HCT116 (cell line): ENCODE measurements at regions not wholly inside any gene's neighbourhood (a gene's known extent, or its start where the extent isn't known, plus 50 kb on each side); places are given as distances from the start of the nearest gene placed in this dataset.

ENCODE experiments used
- ATAC-seq: fragments of 200-7000 bp; cut with Tn5 transposase; 2 replicates; pipeline ENCODE4 v1.9.1; 2020; ENCODE audit warnings: mild to moderate bottlenecking, moderate library complexity
- BruUV-seq: library from RNA; stranded (reverse); fragments of 400-500 nt; replicated peaks from 2 replicates; lab custom pipeline; 2021; lab: Mats Ljungman, UMichigan
- CTCF ChIA-PET: fragments of 300-600 bp; sonication (Branson Sonifier 250); formaldehyde crosslinking; loops from one replicate; lab custom pipeline; 2021; ENCODE audit warnings: antibody characterized with exemption; lab: Charles Lee
- POLR2A ChIA-PET: fragments of 300-600, 350-600 bp; sonication (Branson Sonifier 250); formaldehyde crosslinking; loops from one replicate; lab custom pipeline; 2021; ENCODE audit warnings: antibody characterized with exemption; lab: Charles Lee
- RAD21 ChIA-PET, 2 experiments: fragments of 300-600 bp; sonication (Branson Sonifier 250); formaldehyde crosslinking; loops; one replicate each; lab custom pipeline; 2023; ENCODE audit warnings: low total read pairs in 2 of 2; ENCODE audit not compliant: uncharacterized antibody in 2 of 2, unreplicated experiment in 2 of 2, low non-redundant PET in 1 of 2; lab: Charles Lee
- DNase-seq: peaks from one replicate; pipeline ENCODE4 v3.0.0-alpha.2; 2010; ENCODE audit warnings: low read depth, low spot score
- H2AFZ ChIP-seq: fragments of 200-600 bp; shearing (Covaris generic), sonication (generic); 2 replicates; pipeline ENCODE4 v1.6.1; 2017; ENCODE audit warnings: low read depth, mixed run types, mixed read lengths, antibody characterized with exemption, low read length; ENCODE audit not compliant: poor library complexity, severe bottlenecking
- H3K27ac ChIP-seq: 2 replicates; pipeline ENCODE4 v1.5.1; 2012; ENCODE audit warnings: low read depth, low read length
- H3K27me3 ChIP-seq: fragments of 200-600 bp; sonication (generic); 2 replicates; pipeline ENCODE4 v1.6.1; 2016; ENCODE audit warnings: mixed run types, low read length, mixed read lengths; ENCODE audit not compliant: insufficient read depth
- H3K36me3 ChIP-seq, 2 experiments: fragments of 200-500 bp in 1 of 2; fragments of 200-600 bp in 1 of 2; sonication (Bioruptor generic) in 1 of 2; sonication (generic) in 1 of 2; 2 replicates each; pipeline versions ENCODE4 v1.5.1 to v1.6.1; 2014 to 2016; ENCODE audit warnings: low read length in 2 of 2, inconsistent platforms in 1 of 2, mixed read lengths in 1 of 2, mixed run types in 1 of 2; ENCODE audit not compliant: insufficient read depth in 2 of 2, control insufficient read depth in 1 of 2
- H3K4me1 ChIP-seq, 2 experiments: fragments of 200-600 bp in 1 of 2; sonication (generic) in 1 of 2; 2 replicates each; pipeline versions ENCODE4 v1.5.1 to v1.6.1; 2012 to 2017; ENCODE audit warnings: low read length in 2 of 2, inconsistent platforms in 1 of 2, mild to moderate bottlenecking in 1 of 2, mixed read lengths in 1 of 2, mixed run types in 1 of 2, moderate library complexity in 1 of 2; ENCODE audit not compliant: insufficient read depth in 2 of 2, control insufficient read depth in 1 of 2
- H3K4me2 ChIP-seq: fragments of 200-600 bp; sonication (generic); 2 replicates; pipeline ENCODE4 v1.6.1; 2017; ENCODE audit warnings: mixed run types, low read length, mixed read lengths
- H3K4me3 ChIP-seq, 2 experiments: fragments of 200-600 bp in 1 of 2; sonication (generic) in 1 of 2; replicated peaks in 1 of 2; 2 replicates each; pipeline ENCODE4 v1.5.1; 2011 to 2016; ENCODE audit warnings: low read length in 2 of 2, control low read depth in 1 of 2, low read depth in 1 of 2, mild to moderate bottlenecking in 1 of 2, mixed read lengths in 1 of 2, mixed run types in 1 of 2
- H3K79me2 ChIP-seq: fragments of 200-600 bp; sonication (generic); 2 replicates; pipeline ENCODE4 v1.6.1; 2017; ENCODE audit warnings: mild to moderate bottlenecking, mixed run types, low read length, moderate library complexity, mixed read lengths; ENCODE audit not compliant: insufficient read depth
- H3K9ac ChIP-seq: fragments of 200-600 bp; sonication (generic); 2 replicates; pipeline ENCODE4 v1.6.1; 2016; ENCODE audit warnings: low read length, mixed read lengths
- H3K9me2 ChIP-seq: fragments of 200-600 bp; sonication (generic), shearing (Covaris generic); 2 replicates; pipeline ENCODE4 v1.6.1; 2017; ENCODE audit warnings: mixed run types, mild to moderate bottlenecking, moderate library complexity; ENCODE audit not compliant: insufficient read depth
- H3K9me3 ChIP-seq, 2 experiments: fragments of 200-500 bp in 1 of 2; fragments of 200-600 bp in 1 of 2; sonication (Bioruptor generic) in 1 of 2; sonication (generic) in 1 of 2; 2 replicates each; pipeline ENCODE4 v1.6.1; 2014 to 2017; ENCODE audit warnings: low read length in 2 of 2, mixed read lengths in 2 of 2, inconsistent platforms in 1 of 2, low read depth in 1 of 2, mild to moderate bottlenecking in 1 of 2, mixed run types in 1 of 2, moderate library complexity in 1 of 2; ENCODE audit not compliant: control insufficient read depth in 1 of 2, insufficient read depth in 1 of 2
- H4K20me1 ChIP-seq: fragments of 200-600 bp; sonication (generic), shearing (Covaris generic); 2 replicates; pipeline ENCODE4 v1.6.1; 2017; ENCODE audit warnings: mixed run types, mild to moderate bottlenecking, moderate library complexity; ENCODE audit not compliant: insufficient read depth
- CBX3 ChIP-seq: IDR thresholded peaks from 2 replicates; pipeline ENCODE4 v1.6.1; 2012; ENCODE audit warnings: low read depth
- EGR1 ChIP-seq: IDR thresholded peaks from 2 replicates; pipeline ENCODE4 v1.6.1; 2012; ENCODE audit warnings: low read depth
- ELF1 ChIP-seq: IDR thresholded peaks from 2 replicates; pipeline ENCODE4 v1.6.1; 2012; ENCODE audit warnings: low read depth, borderline replicate concordance
- EZH2phosphoT487 ChIP-seq: fragments of 200-600 bp; IDR thresholded peaks from 2 replicates; pipeline ENCODE4 v1.6.1; 2018; ENCODE audit warnings: antibody characterized with exemption, borderline replicate concordance
- JUND ChIP-seq: IDR thresholded peaks from 2 replicates; pipeline ENCODE4 v1.6.1; 2012
- MAX ChIP-seq: IDR thresholded peaks from 2 replicates; pipeline ENCODE4 v1.6.1; 2012
- POLR2A ChIP-seq: IDR thresholded peaks from 2 replicates; pipeline ENCODE4 v1.7.0; 2011; ENCODE audit warnings: borderline replicate concordance; ENCODE audit not compliant: insufficient read depth, insufficient read length; ENCODE audit errors: extremely low read depth
- POLR2AphosphoS5 ChIP-seq: IDR thresholded peaks from 2 replicates; pipeline ENCODE4 v1.6.1; 2011; ENCODE audit warnings: mild to moderate bottlenecking, low read depth, low read length, moderate library complexity
- REST ChIP-seq: IDR thresholded peaks from 2 replicates; pipeline ENCODE4 v1.6.1; 2012; ENCODE audit warnings: low read depth
- SIN3A ChIP-seq: IDR thresholded peaks from 2 replicates; pipeline ENCODE4 v1.6.1; 2012; ENCODE audit warnings: low read depth
- SP1 ChIP-seq: IDR thresholded peaks from 2 replicates; pipeline ENCODE4 v1.6.1; 2012; ENCODE audit warnings: low read depth
- SRF ChIP-seq: IDR thresholded peaks from 2 replicates; pipeline ENCODE4 v1.6.1; 2012; ENCODE audit warnings: low read depth
- YY1 ChIP-seq: IDR thresholded peaks from 2 replicates; pipeline ENCODE4 v1.6.1; 2011; ENCODE audit warnings: low read length, low read depth, moderate library complexity, mild to moderate bottlenecking; ENCODE audit not compliant: insufficient replicate concordance; ENCODE audit errors: extremely low read depth
- ZFX ChIP-seq: fragments of 450-650 bp; IDR thresholded peaks from 2 replicates; pipeline ENCODE4 v1.6.1; 2017
- intact Hi-C: fragments of 100-400 bp; cut with micrococcal nuclease; formaldehyde crosslinking; loops from 2 replicates; pipeline ENCODE4 v1.10.0; 2022

DNA sequence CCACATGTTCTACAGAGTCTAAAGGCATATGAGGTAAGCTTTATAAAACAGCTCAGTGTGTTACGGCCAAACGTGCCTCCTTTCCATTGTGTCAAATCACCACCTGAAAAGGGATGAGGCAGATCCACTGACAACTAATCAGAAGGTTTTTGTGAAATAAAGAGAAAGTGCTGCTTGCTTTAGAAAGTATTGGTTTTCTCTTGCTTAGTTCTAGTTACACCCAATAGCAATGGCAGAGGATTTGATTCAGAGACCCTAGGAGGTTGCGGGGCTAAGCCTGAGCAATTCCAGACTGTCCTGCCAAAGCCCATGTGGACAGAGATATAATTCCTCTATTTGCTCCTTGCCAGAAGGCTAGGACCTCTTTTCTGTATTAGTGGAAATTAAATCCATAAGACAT lies 125.5 kb downstream of the SPRY1 start:
- CTCF ChIA-PET, result no interaction called here
- no peaks in the 10 kb centered on the region for H3K9me2 ChIP-seq
- H3K9ac ChIP-seq, result no peak overlapping the region
- DNase-seq (no peak), ATAC-seq (no peak)
- H3K79me2 ChIP-seq, result no peaks in the 10 kb centered on the region
- H3K4me2 ChIP-seq, result no peak overlapping the region
- H4K20me1 ChIP-seq, result no peaks in the 10 kb centered on the region
- H3K9me3 ChIP-seq, result no peaks in the 10 kb centered on the region
- H2AFZ ChIP-seq, result no peak overlapping the region
- intact Hi-C loops, result no loop called here
- no peak overlapping the region for H3K27ac ChIP-seq
- BruUV-seq, result no TSS peak
- RAD21 ChIA-PET, result no interaction called here
- POLR2A ChIA-PET, result no interaction called here
- no peak for TF ChIP-seq POLR2A
- TF ChIP-seq, all 23 proteins: peak for 0
- no peaks in the 10 kb centered on the region for H3K36me3 ChIP-seq
- no peak overlapping the region for H3K4me3 ChIP-seq
- no peaks in the 10 kb centered on the region for H3K27me3 ChIP-seq
- H3K4me1 ChIP-seq, result no peaks in the 10 kb centered on the region

- no peaks in the 10 kb centered on the region for H3K27me3 ChIP-seq
- TF ChIP-seq EGR1 (no peak), MAX (no peak), JUND (no peak), REST (no peak), SP1 (no peak), SIN3A (no peak), SRF (no peak), POLR2AphosphoS5 (no peak), YY1 (no peak), ZFX (no peak), CBX3 (no peak), ELF1 (no peak), EZH2phosphoT487 (no peak)
- TF ChIP-seq, all 23 proteins: peak for 0
- Histone ChIP-seq H3K79me2 (no peaks in the 10 kb centered on the region), H2AFZ (no peak overlapping the region), H3K4me3 (no peak overlapping the region), H3K9me2 (no peaks in the 10 kb centered on the region), H3K36me3 (no peaks in the 10 kb centered on the region), H3K9me3 (no peaks in the 10 kb centered on the region), H3K4me1 (no peaks in the 10 kb centered on the region), H3K4me2 (no peak overlapping the region), H4K20me1 (no peaks in the 10 kb centered on the region), H3K27ac (no peak overlapping the region), H3K9ac (no peak overlapping the region)
- no peak for ATAC-seq
- ChIA-PET POLR2A (no interaction called here), CTCF (no interaction called here), RAD21 (no interaction called here)
- BruUV-seq, result no TSS peak
- intact Hi-C loops, result no loop called here
- no peak for DNase-seq
Measured at GRCh38 chr4:123522646-123523045, 126.1 kb downstream of the SPRY1 start.
